Heart left ventricle (tissue), 16 donors: ENCODE measurements at regions not wholly inside any gene's neighbourhood (a gene's known extent, or its start where the extent isn't known, plus 50 kb on each side); places are given as distances from the start of the nearest gene placed in this dataset.

Source experiments
- ATAC-seq, 4 donors: fragments of 200-7000 bp; cut with Tn5 transposase; one replicate each; pipeline ENCODE4 v1.9.1; 2020 to 2022; ENCODE audit warnings: moderate library complexity in 4 of 4, mild to moderate bottlenecking in 3 of 4, moderate number of reproducible peaks in 1 of 4
- DNase-seq, 5 donors: peaks; one replicate each; pipeline ENCODE4 v3.0.0-alpha.2; 2020
- H3K27ac ChIP-seq, 12 donors: fragments of 200-600 bp; sonication (generic) in 4 of 12; one replicate each; pipeline versions ENCODE4 v1.5.0 to v1.8.0; 2016 to 2022; ENCODE audit warnings: mild to moderate bottlenecking in 2 of 12
- H3K27me3 ChIP-seq, 9 donors: fragments of 200-600 bp; sonication (generic) in 2 of 9; one replicate each; pipeline versions ENCODE4 v1.5.1 to v1.8.0; 2016 to 2022; ENCODE audit warnings: mild to moderate bottlenecking in 3 of 9
- H3K36me3 ChIP-seq, 9 donors: fragments of 200-600 bp; sonication (generic) in 2 of 9; one replicate each; pipeline versions ENCODE4 v1.5.0 to v1.8.0; 2018 to 2022; ENCODE audit warnings: mild to moderate bottlenecking in 2 of 9
- H3K4me1 ChIP-seq, 12 donors: fragments of 200-600 bp; sonication (generic) in 4 of 12; one replicate each; pipeline versions ENCODE4 v1.5.0 to v1.8.0; 2016 to 2022; ENCODE audit warnings: mild to moderate bottlenecking in 3 of 12
- H3K4me3 ChIP-seq, 12 donors: fragments of 200-600 bp; sonication (generic) in 4 of 12; one replicate each; pipeline versions ENCODE4 v1.5.0 to v1.8.0; 2017 to 2022; ENCODE audit warnings: mild to moderate bottlenecking in 9 of 12, moderate library complexity in 4 of 12
- H3K9me3 ChIP-seq, 12 donors: fragments of 200-600 bp; sonication (generic) in 4 of 12; one replicate each; pipeline versions ENCODE4 v1.5.0 to v1.8.0; 2016 to 2022; ENCODE audit warnings: mild to moderate bottlenecking in 1 of 12
- CTCF ChIP-seq, 12 donors: fragments of 200-600 bp; sonication (generic) in 4 of 12; IDR thresholded peaks; one replicate each; pipeline versions ENCODE4 v1.5.0 to v1.8.0; 2018 to 2022; ENCODE audit warnings: antibody characterized with exemption in 12 of 12, mild to moderate bottlenecking in 5 of 12
- POLR2A ChIP-seq, 2 donors: fragments of 450-650 bp; IDR thresholded peaks; one replicate each; pipeline ENCODE4 v1.6.1; 2017; ENCODE audit warnings: antibody characterized with exemption in 2 of 2, mild to moderate bottlenecking in 2 of 2, moderate library complexity in 2 of 2
- WGBS, 4 donors: extraction: QIAGEN DNeasy Blood & Tissue Kit in 2 of 4; methylation state at CpG; one replicate each; pipeline versions ENCODE4 v1.1.5 to v1.1.7; 2013 to 2018; 5-methylcytosine and 5-hydroxymethylcytosine counted together
- intact Hi-C, 10 donors: fragments of 100-400 bp; cut with DNase I; formaldehyde crosslinking; loops; one replicate each; pipeline versions ENCODE4 v1.11.1 to v1.14.2; 2022
- donor health status: ischemic (EF 13 %, LVEDD 7.1; RV severe dilation, severe dysfunction).
- donor health status: healthy with polysubstance abuse.
- donor health status: DM: no; HTN: yes; CAD: no.
- donor health status: DM: no; HTN: no; CAD: no.
- donor health status: ischemic (EF 25% LVEDD 6.9; RV normal size, moderate dysfunction).
- donor health status: ischemic (EF 25% LVEDD 5.7; RV mildly dilated, moderate dysfunction).
- donor health status: healthy.
- donor health status: DM: yes; HTN: yes; CAD: no.
- donor health status: ischemic (EF 35%, LVEDD 5.7; RV mildly dilated, moderate dysfunction).
- donor health status: nonischemic (EF 11% LVEDD 7.7; RV severe dilation, severe dysfunction).
- donor health status: DM: yes; HTN: yes; CAD: no.
- donor health status: PGD.
- donor health status: ischemic (EF 29% LVEDD 5.4; RV normal size, mild dysfunction).
- donor health status: nonischemic (EF 23%, LVEDD 6.1; RV moderate dilation, normal function).

DNA sequence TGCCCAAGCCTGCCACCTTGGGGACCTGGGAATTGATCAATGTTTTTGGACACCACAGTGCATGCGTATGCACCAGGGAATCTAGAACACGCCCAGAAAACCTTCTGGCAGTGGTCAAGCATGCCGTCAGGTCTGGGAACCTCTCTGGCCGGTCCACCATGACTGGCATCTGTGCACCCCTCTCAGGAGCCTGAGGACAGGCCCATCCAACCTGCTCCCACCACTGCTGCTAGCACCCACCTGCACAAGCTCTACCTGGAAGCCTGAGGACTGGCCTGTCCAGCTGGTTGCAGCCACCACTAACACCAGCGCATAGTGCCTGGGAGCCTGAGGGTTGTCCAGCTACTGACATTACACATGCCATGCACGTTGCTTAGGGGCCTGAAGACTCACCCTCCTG is 162.1 kb upstream of the GALNTL6 start:
- ATAC-seq, result no peak

GRCh38 chr4:171650543-171650942 is 162.7 kb upstream of the GALNTL6 start:
- Histone ChIP-seq H3K9me3 (peaks cover 0 to 18% (median 0%) of the 10 kb centered on the region in 12 donors), H3K4me1 (no peaks in the 10 kb centered on the region), H3K4me3 (no peak overlapping the region), H3K27ac (no peak overlapping the region), H3K36me3 (no peaks in the 10 kb centered on the region), H3K27me3 (no peaks in the 10 kb centered on the region)
- no peak for TF ChIP-seq POLR2A (IDR thresholded peaks at IDR 0.05)
- TF ChIP-seq CTCF (IDR thresholded peaks at IDR 0.05), result no peak
- DNase-seq, result no peak
- 21 to 61% (median 44%) methylated on average over 2 of the region's 2 CpGs for WGBS, 4 donors
- intact Hi-C loops, result no loop called here
- no peak for ATAC-seq

More for the DNA sequence above, 162.1 kb upstream of the GALNTL6 start:
- Histone ChIP-seq H3K9me3 (peaks cover 0 to 18% (median 0%) of the 10 kb centered on the region in 12 donors), H3K27me3 (no peaks in the 10 kb centered on the region), H3K4me1 (no peaks in the 10 kb centered on the region), H3K36me3 (no peaks in the 10 kb centered on the region), H3K4me3 (no peak overlapping the region), H3K27ac (no peak overlapping the region)
- DNase-seq, result no peak
- TF ChIP-seq POLR2A (IDR thresholded peaks at IDR 0.05), result no peak
- no peak for TF ChIP-seq CTCF (IDR thresholded peaks at IDR 0.05)
- 71 to 95% (median 84%) methylated on average over 2 to 6 of the region's 6 CpGs for WGBS, 4 donors
- intact Hi-C loops, result no loop called here

DNA sequence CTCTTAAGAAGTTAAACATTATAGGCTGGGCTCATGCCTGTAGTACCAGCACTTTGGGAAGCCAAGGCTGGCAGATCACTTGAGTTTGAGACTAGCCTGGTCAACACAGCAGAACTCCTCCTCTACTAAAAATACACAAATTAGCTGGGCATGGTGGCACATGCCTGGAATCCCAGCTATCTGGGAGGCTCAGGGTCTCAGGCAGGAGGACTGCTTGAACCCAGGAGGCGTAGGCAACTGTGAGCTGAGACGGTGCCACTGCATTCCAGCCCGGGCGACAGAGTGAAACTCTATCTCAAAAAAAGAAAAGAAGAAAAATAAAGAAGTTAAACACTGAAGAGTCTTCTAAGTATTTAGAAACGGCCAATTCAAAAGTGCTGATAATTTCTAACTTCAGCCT is 164.3 kb upstream of the GALNTL6 start:
- Histone ChIP-seq H3K9me3 (peaks cover 0 to 18% (median 0%) of the 10 kb centered on the region in 12 donors), H3K4me3 (no peak overlapping the region), H3K27me3 (no peaks in the 10 kb centered on the region), H3K27ac (no peak overlapping the region), H3K36me3 (no peaks in the 10 kb centered on the region), H3K4me1 (no peaks in the 10 kb centered on the region)
- 65 to 74% (median 73%) methylated on average over 5 of the region's 5 CpGs for WGBS, 4 donors
- ATAC-seq (no peak), DNase-seq (no peak)
- intact Hi-C loops, result no loop called here
- TF ChIP-seq POLR2A (IDR thresholded peaks at IDR 0.05) (no peak), CTCF (IDR thresholded peaks at IDR 0.05) (no peak)

DNA sequence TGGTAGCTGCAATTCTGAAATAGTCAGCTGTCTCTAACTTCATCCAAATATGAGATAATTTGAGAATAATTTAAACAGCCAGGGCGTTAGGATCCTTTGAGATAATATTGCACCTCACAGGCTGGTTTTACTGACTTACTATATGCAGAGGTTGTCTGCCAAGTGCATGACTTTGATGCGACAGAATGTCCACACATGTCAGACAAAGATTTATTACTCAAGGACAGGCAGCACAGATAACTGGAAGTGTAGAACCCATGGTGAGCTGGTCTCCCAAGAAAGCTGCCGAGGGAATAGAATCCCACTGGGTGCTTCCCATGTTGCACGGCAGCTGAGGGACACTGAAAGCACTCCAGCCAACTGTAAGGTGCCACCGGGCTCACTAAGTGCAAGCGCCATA is 166.2 kb upstream of the GALNTL6 start:
- H3K27ac ChIP-seq, result no peak overlapping the region
- 60 to 74% (median 73%) methylated on average over 6 of the region's 6 CpGs for WGBS, 4 donors
- H3K27me3 ChIP-seq, result no peaks in the 10 kb centered on the region
- ATAC-seq (no peak), DNase-seq (no peak)
- no peak overlapping the region for H3K4me3 ChIP-seq
- intact Hi-C loops, result no loop called here
- no peaks in the 10 kb centered on the region for H3K36me3 ChIP-seq
- no peak for TF ChIP-seq CTCF (IDR thresholded peaks at IDR 0.05)
- no peak for TF ChIP-seq POLR2A (IDR thresholded peaks at IDR 0.05)
- H3K4me1 ChIP-seq, result no peaks in the 10 kb centered on the region
- H3K9me3 ChIP-seq, result peaks cover 0 to 8% (median 0%) of the 10 kb centered on the region in 12 donors
